HG03469 (cell line): ENCODE measurements at regions not wholly inside any gene's neighbourhood (a gene's known extent, or its start where the extent isn't known, plus 50 kb on each side); places are given as distances from the start of the nearest gene placed in this dataset.

Experiments used
- ATAC-seq: cut with Tn5 transposase; IDR thresholded peaks from one replicate; pipeline ENCODE4 v1.9.1; 2021; ENCODE audit warnings: mild to moderate bottlenecking, moderate library complexity, moderate number of reproducible peaks; ENCODE audit not compliant: unreplicated experiment

DNA sequence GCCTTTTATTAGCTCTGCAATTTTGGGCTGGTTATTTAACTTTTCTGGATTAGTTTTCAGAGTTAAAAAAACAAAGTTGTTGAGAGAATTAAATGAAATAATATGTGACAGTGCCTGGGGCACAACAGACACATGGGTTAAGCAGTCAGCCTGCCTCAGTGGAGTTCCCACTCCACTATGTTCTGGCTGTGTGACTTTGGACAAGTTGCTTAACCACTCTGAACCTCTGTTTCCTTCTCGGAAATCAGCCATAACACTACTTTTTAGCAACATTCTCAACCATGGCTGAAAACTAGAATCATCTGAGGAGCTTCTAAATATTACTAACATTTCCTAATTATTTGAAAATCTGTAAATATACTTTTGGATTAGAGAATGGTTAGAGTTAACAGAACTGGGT, 56.5 kb upstream of the SLC6A11 start:
- ATAC-seq = no peak

DNA sequence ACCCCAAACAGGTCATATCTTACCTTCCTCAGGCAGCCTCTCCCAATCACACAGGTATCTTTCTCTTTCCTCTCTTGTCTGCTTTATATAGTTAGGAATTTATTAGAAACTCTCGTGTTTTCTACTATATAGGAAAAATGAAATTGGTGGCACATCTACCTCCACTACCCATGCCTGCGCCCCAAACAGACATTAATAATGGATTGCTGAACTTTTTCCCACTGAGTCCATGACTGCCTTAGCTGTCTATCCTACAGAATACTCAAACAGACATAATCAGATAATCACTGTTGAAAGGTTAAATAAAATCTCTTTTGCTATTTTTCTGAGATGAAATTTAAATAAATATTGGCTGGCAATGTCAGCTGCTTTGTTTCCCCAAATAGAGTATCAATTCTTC, 55.8 kb upstream of the SLC6A11 start:
- ATAC-seq = no peak

DNA sequence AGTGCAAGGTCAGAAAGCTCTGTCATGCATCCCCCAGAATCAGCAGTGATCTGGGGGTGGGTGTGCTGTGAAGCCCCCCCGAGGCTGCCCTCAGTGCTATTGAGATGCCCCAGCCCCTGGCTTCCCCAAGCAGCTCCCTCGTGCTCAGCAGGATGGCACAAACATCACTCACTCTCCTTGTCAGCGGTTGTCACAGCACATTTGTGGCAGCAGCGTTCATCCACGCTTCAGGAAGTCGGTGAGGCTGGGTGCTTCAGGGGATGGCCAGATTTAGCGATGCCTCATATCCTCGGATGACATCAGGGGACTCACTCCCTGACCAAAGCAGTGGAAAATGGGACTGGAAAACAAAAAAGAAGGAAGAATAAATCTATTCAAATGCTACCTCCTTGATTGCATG, 54.4 kb upstream of the SLC6A11 start:
- ATAC-seq = no peak

DNA sequence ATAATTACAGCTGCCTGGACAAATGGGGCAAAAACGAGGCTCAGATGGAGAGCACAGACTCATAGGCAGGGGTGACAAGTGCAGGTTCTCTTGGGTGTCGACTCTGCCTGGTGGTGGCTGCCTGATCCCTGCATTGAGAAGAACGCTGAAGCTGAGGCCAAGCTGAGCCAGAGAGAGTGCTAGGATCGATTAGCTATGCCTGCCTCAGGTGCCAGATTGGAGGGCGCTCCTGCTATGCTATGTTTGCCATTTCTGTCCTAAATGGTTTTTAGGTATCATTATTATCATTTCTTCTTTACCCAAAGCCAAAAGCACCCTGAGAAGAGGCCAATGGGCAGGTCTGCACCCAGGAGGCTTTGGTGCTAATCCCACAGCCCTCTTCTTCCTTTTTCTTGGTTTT, 53.9 kb upstream of the SLC6A11 start:
- no peak for ATAC-seq

DNA sequence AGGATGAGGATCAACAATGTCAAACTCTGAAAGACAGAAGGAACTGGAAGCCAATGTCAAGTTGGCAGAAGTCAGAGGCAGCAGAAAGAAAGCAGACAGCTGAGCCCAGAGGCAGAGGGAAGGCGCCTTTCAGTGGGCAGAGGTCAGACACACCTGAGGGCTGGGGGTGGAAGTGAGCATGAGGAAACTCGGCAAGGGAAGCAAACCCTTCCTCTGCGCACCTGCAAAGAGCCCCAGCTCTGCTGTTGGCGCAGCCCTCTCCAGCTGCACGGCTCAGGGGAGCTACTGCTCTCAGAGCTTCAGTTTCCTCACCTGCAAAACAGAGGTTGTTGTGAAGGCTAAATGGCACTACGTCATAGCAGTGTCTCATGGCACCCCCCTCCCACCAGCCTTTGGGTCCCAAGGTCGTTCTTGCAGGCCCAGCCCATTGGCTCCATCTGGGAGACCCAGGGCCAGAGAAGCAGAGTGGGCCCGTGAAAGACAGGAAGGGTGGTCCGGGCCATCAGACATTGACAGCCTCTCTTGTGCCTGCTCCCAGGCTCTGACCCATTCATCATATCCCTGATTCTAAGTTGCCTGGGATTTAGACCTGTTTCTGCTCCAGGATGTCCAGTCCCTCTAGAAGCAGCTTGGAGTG, 53.3 kb upstream of the SLC6A11 start:
- ATAC-seq = no peak

DNA sequence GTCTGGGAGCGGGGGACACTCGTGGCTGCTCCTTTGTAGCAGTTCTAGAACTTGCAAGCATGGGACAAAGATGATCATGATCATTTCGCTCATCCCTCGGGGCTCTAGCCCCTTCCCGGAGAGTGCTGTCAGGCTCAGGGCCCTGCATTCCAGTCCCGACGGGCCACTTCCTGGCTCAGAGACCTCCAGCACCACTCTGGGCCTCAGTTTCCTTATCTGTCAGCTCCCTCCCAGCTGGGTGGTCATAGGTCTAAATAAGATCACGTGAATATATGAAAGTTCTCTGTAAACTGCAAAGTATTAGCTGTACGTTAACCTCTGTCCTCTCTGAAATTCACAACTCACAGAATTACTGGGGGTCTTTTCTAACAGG, 52.8 kb upstream of the SLC6A11 start:
- no peak for ATAC-seq

DNA sequence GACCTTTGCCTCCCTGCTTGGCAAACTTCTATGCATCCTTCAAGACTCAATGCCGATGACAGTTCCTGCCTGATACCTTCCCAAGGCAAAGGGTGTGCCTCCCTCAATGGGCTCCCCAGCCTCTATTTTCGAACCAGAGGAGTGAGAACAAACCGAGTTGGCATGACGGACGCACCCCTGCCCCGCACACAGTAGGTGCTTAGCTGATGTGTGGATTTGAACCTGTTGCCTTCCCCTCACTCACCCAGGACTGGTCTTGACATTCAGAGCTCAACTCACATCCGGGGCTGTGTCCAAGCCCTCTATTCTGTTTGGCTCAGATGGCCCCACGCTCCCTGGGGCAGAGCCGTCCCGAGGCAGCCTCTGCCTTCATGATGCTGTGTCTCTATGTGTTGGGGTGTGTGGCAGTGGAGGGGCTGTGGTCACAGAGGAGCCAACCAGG, 52.2 kb upstream of the SLC6A11 start:
- no peak for ATAC-seq

DNA sequence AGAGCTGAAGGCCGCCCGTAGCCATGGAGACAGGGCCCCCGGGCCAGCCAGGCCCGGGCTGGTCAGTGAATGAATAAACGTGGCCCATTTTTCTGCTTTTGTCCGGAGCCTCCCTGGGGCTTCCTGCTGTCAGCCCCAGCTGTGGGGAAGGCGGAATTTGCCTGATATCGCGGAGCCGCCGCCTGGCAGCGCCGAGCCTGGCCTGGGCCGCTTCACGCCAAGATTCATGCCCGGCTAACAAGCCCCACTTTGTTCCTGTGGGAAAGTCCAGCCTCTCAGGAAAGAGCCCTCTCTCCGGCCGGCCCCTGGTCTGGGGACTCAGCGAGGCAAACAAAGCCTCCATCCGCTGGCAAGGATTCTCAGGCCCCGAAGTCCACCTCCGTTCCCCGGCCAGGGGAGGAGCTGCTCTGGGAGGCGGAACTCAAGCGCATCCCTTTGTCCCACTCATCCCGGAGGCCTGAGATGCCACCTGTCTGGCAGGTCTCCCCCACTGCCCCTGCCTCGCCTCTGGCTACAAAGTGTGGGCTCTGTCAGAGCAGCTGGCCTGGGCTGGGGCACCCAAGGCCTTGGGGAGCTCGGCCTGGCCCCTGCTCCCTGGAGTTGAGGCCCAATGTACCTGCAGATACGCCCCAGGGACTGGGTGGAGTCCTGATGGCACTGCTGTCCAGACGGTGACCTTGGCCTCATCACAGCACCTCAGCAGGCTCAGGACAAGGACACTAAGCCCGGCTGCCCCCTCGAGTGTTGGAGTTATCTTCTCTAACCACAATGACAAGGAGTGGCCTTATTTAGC, 51.6 kb upstream of the SLC6A11 start:
- ATAC-seq = no peak

DNA sequence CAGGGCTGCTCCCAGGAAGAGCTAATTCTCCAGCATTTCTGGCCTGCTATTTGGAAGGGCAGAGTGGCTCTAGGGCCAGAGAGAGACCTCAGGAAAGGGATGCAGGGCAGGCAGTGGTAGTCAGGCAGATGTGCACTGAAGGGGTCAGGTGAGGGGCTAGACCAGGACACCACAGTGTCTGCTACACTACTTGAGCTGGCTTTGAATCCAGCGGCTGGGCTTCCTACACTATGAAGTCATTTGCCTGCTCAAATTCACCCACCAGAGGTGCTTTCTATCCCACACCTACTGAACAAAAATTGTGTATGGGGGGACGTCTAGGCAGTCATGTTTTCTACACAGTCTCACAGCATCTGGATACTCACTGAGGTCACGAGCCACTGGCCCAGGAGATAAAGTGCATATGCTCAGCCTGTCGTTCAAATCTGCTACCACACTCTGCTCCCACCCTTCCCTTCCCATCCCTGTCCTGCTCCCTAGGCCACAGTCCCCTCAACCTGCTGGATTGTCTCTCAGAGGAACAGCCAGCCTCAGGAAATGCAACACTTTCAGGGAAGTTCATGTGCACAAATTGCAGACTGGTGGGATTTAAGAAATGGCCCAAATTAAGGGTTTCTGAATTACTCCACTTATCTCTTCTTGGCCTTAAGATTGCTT, 49.9 kb upstream of the SLC6A11 start:
- no peak for ATAC-seq
